ENCODE measurements at regions not wholly inside any gene's neighbourhood (a gene's known extent, or its start where the extent isn't known, plus 50 kb on each side); places are given as distances from the start of the nearest gene placed in this dataset.

DNA sequence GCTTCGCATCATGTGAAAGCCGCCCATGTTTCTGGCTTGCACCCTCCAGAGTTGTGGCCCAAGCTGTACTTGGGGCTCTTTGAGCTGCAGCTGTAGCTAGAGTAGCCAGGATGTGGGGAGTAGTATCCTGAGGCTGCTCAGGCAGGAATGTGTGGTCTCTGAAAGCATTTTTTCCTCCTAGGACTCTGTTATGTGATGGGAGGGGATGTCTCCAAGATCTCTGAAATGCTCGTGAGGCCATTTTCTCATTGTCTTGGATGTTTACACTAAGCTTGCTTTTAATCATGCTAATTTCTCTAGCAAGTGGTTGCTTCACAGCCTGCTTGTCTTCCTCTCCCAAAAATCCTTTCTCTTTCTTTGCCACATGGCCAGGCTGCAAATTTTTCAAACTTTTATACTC is 687.6 kb downstream of the DCDC2C start:
- DNase-seq, result no peak

DNA sequence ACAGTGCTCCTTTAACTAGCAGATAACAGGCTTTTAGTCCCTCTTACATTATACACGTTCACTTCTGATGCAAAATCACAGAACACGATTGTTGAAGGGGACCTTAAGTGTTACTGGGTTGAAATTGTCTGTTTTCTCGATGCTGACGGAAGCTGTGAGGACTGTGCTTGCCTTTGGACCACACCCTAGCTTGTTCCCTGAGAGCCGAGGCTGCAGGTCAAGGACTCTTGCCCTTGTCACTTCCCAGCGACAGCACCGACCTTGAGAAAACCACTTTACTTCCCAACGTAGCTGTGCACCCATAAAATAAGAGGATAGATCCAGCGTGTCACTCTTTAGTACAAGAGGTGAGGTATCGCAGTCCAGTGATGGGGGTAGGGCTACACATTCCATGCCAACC is 701.0 kb downstream of the DCDC2C start:
- DNase-seq, result no peak

DNA sequence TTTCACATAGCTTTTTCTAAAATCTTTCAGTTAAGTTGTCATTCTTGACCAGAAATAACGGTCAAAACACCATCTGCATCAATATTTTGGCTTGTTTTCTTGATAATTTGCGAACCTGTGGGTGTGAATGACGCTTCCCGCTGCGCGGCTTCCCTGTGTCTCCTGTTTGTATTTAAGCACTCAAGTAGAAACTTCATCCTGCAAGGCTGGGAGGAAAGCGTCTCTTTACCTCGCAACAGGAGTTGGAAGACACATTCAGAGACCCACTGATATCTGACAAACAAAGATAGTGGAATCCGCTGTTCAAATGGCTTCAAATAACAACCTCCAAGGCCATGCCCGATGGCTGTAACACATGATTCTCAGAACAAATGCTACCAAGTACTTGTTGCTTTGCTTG is 704.9 kb downstream of the DCDC2C start:
- DNase-seq, result no peak

DNA sequence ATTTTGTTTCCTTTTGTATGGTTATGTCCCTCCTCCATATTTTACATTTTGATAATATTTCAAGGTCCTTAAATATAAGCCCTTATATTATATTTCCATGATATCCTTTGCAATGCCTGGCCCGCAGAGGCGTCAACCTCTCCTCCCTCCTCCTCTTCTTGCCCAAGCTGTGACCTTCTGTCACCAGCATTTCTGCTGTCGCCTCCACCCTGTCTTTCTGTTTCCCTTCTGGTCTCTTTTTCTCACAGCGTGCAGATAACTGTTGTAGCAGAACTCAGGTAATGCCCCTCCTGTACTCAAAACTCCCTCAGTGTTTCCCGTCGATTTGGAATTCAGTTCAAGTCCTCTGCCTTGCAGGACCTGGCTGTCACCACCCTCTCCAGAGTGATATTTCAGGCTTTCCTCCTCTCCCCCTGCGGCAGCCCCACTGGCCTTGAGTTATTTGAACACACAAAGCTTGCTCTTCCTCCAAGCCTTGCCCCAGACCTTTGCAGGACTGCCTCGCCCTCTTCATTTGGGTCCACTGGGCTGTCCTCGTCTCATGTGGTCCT is 709.3 kb downstream of the DCDC2C start:
- no peak for DNase-seq

DNA sequence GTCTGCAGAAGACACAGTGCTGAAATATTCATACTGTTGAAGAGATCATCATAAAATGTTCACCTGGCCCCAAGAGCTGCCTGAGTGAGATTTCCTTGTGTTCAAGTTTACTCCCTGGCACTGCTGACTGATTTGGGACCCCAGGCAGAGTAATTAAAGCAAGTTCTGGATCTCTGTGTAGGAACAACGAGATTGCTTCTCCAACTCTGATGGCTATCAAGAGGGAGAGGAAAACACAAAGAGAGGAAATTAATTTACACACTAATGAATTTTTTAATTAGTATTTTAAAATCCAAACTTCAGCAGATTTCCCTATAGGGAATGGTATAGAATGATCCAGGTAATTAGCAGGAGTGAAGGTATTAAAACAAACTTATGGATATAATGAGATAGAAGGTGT is 711.8 kb downstream of the DCDC2C start:
- no peak for DNase-seq

DNA sequence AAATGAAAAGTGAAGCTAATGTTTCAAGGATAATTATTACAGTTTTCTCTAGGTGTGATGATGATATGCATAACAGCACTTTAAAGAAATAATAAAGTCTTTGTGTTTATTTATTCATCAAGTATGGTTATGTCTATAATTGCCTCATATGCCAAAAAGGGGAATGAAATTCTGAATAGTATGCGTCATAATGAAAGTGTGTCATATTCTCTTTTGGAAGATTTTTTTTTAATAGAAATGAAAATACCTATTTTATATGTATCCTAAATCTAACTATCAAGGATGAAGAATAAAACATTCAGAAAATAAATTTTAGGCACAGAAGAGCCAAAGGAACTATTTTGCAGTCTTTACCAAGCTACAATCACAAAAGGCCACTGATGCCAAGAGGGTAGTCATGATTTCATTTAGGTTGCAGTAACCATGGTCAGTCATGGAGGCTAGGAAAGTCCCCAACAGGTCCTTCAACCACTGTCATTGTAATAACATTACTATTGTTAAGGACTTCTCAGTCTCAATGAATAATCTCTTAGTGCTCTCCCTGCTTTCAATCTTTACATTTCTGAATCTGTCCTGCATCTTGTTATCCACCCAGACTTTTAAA is 712.5 kb downstream of the DCDC2C start:
- DNase-seq, result no peak

DNA sequence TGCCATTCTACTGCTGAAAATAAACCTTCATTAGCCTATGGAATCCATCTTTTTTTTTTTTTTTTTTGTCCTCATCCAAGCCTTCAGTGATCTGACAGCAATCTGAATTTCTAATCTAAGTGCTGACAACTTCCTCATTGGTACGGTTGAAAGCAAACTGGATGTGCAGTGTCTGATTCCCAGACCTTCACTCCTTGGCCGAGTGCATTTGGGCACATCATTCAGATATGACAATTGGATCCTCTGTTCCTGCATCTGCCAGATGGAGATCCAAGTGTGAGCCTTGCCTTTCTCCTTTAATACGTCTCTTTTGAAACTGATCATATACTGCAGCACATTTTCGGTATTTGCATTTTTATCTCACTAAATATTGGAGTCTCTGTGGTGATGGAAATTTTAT is 713.1 kb downstream of the DCDC2C start:
- no peak for DNase-seq

DNA sequence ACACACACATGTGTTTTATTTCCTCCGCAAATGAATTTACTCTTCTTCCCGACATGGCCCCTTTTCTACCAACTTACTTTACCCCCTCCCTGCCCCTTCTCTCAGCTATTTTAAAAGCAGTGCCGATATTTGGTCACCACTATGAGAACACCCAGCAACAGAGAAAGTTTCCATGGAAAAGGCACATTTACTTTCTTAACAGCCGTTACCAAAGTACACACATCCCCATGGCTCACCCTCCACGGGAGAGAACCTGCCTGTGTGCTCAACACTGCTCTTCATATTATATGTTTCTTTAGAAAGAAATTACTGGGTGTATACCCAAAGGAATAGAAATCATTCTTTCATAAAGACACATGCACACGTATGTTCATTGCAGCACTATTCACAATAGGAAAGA is 714.4 kb downstream of the DCDC2C start:
- no peak for DNase-seq

DNA sequence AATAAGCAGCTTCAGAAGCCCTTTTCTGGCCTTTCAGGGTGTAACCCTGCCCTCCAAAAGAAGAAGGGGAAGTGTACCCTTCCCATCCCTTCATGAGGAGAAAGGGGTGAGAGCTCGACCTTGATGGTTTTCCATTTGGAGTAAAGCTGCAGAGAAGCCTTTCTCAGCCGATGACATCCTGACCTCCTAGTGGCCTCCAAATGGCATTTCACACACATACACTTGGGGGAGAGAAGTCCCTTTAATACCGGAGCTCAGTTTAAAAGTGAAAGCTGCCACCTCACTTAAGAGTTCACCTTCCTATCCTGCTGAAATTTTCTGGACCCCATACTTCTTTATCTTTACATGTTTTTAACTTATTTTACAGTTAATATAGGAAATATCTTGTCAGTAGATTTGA is 716.7 kb downstream of the DCDC2C start:
- no peak for DNase-seq

DNA sequence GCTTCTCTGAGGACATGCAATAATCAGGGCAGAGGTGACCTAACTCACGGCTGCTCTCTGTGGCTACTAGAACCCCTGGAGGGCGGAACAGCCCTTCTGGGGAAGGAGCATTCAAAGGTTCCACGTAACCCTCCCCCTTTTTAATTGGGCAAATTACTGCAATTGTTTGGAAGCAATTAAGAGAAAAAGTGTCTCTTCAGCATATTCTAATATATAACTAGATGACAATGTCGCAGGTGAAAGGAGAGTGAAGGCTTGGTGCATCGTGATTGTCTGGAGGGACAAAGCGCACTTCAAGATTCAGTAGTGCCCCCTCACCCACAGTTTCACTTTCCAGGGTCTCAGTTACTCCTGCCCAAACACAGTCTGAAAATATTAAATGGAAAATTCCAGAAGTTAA is 720.8 kb downstream of the DCDC2C start:
- no peak for DNase-seq

DNA sequence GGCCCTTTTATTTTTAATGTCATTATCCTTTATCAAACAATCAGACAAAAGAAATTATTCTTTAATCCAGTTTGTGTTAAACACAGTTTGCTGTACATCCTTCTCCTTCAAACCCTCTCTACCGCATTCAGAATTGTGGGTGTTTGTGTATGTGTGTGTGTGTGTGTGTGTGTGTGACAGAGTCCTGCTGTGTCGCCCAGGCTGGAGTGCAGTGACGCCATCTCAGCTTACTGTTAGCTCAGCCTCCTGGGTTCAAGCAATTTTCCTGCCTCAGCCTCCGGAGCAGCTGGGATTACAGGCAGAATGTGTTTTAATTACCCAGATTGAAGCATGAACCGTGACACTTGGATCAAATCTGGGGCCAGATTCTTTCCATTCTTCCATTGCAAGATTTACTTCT is 723.7 kb downstream of the DCDC2C start:
- no peak for DNase-seq

DNA sequence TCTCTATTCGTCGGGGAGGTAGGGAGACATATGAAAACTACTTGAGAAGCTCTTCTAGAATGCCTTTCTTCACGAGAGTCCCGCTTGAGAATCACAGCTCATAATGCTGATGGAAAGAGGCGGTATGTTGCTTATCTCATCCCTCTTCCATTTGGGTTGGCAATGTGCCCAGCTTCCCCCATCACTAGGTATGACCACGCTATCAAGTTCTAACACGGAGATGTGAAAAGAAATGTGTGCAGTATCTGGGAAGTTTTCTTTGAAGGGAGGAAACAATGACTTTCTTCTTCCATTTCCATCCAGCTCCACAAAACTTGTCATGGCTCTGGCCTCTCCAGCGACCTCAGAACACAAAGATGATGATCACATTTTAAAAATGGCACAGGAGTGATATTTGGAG is 742.4 kb downstream of the DCDC2C start:
- no peak for DNase-seq

DNA sequence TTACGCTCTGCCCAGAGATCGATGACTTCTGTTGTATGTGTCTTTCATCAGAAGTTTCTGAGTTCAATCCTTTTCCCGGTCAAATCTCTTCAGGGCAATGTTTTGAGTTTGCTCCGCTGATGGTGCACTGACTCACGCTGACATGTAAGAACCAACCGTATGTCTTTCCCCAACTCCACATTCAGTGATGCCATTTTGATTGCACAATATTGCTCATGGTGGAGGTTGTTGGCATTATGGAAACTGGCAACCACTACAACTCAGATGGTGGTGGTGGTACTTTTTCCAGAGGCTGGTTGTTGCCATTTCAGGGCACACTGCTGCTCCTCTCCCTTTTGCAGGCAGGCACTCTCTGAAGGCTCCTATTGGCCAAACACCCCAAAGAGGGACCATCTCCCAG is 751.5 kb downstream of the DCDC2C start:
- DNase-seq, result no peak

DNA sequence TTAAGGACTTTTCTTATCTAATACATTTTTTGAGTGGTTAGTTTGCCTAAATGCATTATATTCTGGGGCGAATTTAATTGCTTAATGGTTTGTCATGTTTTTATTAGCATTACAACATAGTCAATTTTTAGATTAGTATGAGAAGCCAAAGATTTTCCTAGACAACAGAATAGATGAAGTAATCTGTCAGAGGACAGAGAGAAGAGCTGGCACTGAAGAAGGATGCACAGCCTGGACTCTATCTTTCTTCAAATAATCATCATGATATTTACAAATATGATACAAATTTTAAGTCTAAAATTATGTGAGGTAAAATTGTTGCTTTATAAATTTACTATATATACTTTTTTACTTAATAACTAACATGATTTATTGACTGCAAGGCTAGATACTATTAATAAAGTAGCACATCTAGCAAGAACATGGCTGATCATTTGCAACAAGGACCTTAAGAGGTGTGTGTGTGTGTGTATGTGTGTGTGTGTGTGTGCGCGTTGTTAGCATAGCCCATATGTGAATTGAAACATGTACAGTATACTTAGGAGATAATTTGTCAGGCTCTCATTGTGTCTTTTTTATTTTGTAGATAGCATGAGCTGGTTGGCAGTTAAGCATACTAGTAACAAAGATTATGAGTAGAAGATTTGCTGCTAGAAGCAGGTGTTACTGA is 752.2 kb downstream of the DCDC2C start:
- no peak for DNase-seq

DNA sequence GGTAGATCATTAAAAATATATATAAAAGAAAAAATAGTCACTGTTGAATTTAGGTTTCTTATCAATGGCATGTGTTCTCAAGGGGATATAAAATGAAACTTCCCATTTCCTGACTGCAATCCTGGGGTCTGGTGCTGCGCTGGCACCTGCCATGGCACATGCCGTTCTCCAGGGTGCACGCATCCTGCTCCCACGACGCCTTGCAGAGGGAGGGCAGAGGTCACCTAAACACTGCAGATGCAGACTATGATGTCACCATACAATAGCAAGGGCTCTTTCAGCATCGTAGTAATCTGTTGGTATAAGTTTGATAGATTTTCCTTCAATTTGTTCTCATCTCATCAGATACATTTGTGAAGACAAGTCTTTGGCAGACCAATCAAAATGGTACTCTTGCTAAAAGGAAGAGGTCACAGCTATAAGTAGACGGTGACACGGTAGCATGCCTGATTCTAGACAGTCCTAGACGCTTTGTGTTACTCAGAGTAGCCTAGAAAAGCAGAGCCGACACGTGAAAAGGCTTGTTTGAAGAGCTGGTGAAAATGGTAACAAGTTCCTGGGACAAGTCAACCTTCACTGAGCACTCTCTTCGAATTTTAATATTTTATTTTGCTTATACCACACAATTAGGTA is 761.4 kb downstream of the DCDC2C start:
- no peak for DNase-seq

DNA sequence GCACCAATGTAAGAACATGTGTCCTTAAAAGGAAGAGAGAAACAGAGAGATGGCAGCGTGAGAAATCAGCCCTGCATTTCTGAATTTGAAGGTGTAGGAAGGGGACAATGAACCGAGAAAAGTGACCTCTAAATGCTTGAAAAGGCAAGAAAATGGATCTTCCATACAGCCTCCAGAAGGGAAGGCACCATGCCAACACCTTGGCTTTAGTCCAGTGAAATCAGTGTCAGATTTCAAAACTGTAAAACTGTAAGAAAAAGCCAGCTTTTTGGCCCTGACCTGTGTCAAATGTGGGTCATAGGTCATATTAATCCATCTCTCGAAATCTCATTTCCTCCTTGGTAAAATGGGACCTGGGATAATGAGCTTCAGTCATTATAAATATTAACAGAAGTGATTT is 762.3 kb downstream of the DCDC2C start:
- no peak for DNase-seq

DNA sequence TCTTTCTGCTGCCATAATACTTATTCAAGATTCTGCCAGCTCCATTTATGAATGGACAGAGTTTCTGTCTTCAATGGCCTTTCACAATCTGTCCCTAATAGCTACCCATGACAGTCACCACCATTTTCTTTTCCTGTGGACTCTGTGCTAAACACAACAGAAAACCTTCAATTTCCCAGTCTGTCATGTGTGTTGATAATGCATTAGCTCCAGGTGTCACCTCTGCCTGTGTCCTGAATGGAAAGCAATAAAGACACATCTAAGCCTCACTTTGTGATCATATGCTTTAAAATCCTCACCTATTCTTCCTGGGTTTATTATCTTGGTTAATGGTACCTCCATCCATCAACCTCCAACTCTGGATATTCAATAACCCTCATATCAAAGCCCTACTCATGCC is 772.2 kb downstream of the DCDC2C start:
- no peak for DNase-seq

DNA sequence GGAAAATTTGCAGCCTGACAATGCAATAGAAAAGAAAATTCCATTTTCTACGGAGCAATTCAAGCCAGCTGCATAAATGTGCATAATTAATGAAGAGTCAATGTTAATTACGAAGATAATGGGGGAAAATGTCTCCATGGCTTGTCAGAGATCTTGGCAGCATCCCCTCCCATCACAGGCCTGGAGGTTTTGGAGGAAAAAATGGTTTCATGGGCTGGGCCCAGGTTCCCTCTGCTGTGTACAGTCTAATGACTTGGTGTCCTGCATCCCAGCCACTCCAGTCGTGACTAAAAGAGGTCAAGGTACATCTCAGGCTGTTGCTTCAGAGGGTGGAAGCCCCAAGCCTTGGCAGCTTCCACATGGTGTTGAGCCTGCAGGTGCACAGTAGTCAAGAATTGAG is 779.7 kb downstream of the DCDC2C start:
- no peak for DNase-seq

DNA sequence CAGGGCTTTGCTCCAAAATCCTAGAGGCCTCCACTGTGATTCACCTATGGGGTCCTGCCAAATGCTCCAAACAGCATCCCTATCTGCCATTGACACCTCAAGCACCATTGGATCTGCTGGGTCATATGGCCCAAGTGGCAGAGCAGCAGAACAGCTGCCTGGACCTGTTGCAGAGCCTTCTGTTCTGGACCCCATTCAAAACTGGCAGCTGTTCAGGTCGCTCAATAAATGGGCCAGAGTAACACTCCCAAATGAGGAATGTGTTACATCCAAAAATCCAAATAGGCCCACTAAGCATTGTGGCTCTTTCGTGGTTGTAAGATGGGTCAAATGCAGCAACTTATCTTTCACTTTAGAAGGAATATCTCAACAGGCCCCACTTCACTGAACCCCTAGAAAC is 783.6 kb downstream of the DCDC2C start:
- DNase-seq, result no peak

DNA sequence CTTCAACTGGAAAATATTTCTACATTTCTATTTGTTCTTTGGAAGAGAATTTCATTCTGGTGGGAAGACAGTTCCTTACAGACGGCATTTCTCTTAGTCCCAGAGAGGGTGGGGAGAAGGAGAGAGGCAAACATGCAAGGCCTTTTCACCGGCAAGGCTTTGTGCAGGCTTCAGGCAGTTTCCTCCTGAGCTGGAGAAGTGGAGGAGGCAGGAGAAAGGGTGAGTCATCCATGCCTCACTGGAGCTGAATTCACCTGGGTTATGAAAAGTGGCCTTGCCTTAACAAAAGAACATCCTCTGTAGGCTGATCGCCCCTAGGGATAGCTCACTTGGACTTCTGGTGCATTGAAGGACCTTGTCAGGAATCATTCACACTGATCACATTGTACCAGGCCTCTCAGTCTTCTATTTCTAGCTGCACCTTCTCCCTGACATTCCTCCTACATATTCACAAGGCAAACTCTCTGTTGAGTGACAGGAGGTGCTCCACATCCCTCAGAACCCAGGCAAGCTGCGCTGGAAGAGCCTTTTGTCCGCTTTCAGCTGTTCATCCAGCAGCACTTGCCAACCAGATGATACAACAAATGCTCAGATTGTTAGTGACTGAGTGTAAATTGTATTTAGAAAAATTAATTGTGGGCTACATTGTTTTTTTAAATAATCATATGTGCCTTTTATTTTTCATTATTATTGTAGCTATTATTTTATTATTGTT is 796.1 kb downstream of the DCDC2C start:
- no peak for DNase-seq

DNA sequence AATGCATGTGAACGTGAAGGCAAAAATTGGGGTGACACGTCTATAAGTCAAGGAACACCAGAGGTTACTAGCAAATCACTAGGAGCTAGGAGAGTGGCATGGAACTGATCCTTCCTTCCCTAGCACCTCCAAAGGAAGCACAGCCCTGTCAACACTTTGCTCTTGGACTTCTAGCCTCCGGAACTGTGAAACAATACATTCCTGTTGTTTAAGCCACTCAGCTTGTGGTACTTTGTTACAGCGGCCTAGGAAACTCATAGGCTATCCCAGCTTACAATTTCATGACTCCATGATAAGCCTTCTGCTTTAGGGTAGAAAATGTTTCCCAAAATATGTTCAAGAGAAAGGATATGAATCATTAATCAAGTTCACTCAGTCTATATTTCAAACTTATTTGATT is 798.1 kb downstream of the DCDC2C start:
- no peak for DNase-seq

DNA sequence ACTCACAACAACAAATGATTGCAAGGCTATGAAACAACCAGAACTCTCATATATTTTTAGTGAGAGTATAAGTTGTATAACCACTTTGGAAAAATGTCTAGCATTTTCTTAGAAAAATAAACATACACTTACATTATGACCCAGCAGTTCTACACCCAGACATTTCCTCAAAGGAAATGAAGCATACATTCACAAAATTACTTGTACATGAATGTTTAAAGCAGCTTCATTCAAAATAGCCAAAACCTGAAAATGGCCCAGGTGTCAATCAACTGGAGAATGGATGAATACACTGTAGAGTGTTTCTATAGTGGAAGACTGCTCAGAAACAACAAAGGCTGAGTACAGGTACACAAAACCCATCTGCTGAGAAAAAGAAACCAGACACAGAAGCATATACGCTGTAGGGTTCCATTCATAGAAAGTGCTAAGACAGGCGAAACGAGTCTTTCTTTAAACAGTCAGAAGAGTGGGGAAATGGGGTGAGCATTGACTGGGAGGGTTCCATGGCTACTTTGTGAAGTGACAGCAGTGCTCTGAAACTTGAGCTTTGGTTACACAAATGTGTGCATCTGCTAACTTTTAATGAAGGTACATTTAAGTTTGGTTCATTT is 799.0 kb downstream of the DCDC2C start:
- no peak for DNase-seq

DNA sequence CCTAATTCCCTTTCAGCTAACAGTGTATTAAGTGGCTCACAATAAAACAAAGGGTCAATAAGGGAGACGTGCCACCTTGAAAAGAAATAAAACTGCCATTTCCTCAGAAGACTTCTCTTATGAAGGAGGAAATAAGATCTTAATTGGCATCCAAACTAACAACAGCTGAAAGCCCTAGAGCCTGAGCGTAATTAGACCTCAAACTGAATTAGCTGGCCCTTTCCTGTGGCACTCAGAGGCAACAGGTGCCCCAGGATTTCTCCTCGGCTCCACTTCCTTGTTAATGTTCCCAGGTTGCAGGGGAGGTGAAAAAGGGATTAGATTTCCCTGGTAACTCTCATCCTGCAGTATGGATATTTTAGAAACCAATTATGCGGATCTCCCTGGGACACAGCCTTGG is 804.3 kb downstream of the DCDC2C start:
- no peak for DNase-seq

Data from activated CD4-positive, CD25-positive, alpha-beta regulatory T cell treated with anti-CD3 and anti-CD28 coated beads, Interleukin-2, amount 50 U/mL, for 72 hours (primary cell).